MM.1S (cell line): ENCODE measurements at regions not wholly inside any gene's neighbourhood (a gene's known extent, or its start where the extent isn't known, plus 50 kb on each side); places are given as distances from the start of the nearest gene placed in this dataset.

Experiments
- CTCF ChIP-seq: fragments of 300-600 bp; sonication (generic); IDR thresholded peaks from 2 replicates; pipeline ENCODE4 v1.5.1; 2016; ENCODE audit warnings: antibody characterized with exemption, low read length, mixed read lengths
- EZH2 ChIP-seq: fragments of 300-600 bp; sonication (generic); optimal IDR thresholded peaks from 2 replicates; pipeline ENCODE3; 2017; ENCODE audit warnings: low read depth, mild to moderate bottlenecking, antibody characterized with exemption, low read length, mixed read lengths

- no peak for TF ChIP-seq CTCF
- TF ChIP-seq EZH2: no peak
These were observed 166.7 kb downstream of the FAT3 start for GRCh38 chr11:92391364-92391763.
